ENCODE measurements at regions not wholly inside any gene's neighbourhood (a gene's known extent, or its start where the extent isn't known, plus 50 kb on each side); places are given as distances from the start of the nearest gene placed in this dataset.

DNA sequence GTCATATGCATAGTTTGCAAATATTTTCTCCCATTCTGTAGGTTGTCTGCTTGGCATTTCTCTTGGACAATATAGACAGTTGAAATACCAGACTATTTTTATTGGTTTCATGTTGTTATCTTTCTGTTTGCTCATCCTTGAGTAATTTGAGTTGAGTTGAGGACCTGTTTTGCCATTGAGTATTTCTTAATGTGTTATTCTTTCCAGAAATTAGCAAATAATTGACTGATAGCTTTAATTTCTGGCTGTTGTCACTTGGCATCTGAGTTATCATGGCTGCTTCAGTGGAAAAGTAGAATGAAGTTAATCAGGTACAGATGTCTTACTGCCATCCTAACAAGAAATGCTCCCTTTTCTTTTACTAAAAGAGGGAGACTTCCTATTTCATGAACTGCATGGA lies 264.8 kb upstream of the DUSP10 start:
- H3K36me3 Mint-ChIP-seq (ENCODE audit: unreplicated experiment): no peaks in the 10 kb centered on the region
- H3K4me3 Mint-ChIP-seq (ENCODE audit: unreplicated experiment): no peak overlapping the region
- TF ChIP-seq, protein P1, sequence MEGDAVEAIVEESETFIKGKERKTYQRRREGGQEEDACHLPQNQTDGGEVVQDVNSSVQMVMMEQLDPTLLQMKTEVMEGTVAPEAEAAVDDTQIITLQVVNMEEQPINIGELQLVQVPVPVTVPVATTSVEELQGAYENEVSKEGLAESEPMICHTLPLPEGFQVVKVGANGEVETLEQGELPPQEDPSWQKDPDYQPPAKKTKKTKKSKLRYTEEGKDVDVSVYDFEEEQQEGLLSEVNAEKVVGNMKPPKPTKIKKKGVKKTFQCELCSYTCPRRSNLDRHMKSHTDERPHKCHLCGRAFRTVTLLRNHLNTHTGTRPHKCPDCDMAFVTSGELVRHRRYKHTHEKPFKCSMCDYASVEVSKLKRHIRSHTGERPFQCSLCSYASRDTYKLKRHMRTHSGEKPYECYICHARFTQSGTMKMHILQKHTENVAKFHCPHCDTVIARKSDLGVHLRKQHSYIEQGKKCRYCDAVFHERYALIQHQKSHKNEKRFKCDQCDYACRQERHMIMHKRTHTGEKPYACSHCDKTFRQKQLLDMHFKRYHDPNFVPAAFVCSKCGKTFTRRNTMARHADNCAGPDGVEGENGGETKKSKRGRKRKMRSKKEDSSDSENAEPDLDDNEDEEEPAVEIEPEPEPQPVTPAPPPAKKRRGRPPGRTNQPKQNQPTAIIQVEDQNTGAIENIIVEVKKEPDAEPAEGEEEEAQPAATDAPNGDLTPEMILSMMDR (IDR thresholded peaks at IDR 0.05; ENCODE audit: partially characterized antibody, unreplicated experiment): no peak
- no peaks in the 10 kb centered on the region for H3K4me1 Mint-ChIP-seq (ENCODE audit: low read depth, unreplicated experiment)
- no peak for DNase-seq
- H3K9me3 Mint-ChIP-seq (ENCODE audit: unreplicated experiment): no peaks in the 10 kb centered on the region
- H3K27ac Mint-ChIP-seq (ENCODE audit: unreplicated experiment): no peak overlapping the region
- no peaks in the 10 kb centered on the region for H3K27me3 Mint-ChIP-seq (ENCODE audit: unreplicated experiment)

DNA sequence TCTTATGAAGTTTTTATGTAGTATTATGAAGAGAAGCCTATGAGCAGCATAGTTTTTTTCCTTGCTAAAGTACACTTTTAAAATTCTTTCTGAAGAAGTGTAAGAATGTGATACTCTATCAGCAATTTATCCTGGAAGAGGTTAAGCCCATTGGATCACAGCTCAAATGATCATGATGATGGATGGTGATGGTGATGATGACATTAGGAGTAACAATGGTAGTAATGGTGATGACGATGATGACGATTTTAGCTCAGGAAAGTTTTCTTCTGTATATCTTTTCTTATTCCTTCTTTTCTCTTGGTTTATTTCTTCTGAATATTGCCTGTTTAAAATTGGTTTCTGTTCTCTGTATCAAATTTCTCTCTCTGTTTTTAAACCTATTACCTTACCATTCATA lies 262.9 kb upstream of the DUSP10 start:
- Mint-ChIP-seq H3K36me3 (ENCODE audit: unreplicated experiment) (no peaks in the 10 kb centered on the region), H3K4me3 (ENCODE audit: unreplicated experiment) (no peak overlapping the region), H3K27me3 (ENCODE audit: unreplicated experiment) (no peaks in the 10 kb centered on the region), H3K9me3 (ENCODE audit: unreplicated experiment) (no peaks in the 10 kb centered on the region), H3K27ac (ENCODE audit: unreplicated experiment) (no peak overlapping the region), H3K4me1 (ENCODE audit: low read depth, unreplicated experiment) (no peaks in the 10 kb centered on the region)
- DNase-seq: no peak
- TF ChIP-seq, protein P1 (IDR thresholded peaks at IDR 0.05; ENCODE audit: partially characterized antibody, unreplicated experiment): no peak

DNA sequence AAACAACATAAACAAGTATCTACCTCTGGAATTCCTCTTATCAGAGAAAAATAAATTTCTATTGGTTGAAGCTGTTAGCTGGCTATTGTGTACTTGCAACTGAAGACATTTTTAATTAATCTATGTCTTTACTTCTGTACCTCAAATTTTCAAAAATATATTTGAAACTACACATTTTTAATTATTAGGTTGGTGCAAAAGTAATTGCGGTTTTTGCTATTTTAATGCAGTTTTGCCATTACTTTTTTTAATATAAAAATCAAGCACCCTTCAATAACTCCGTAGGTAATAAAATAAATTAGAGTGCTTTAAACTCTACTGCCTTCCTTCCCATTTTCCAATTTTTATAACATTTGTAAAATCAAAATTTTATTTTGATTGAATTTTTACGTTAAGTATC lies 262.1 kb upstream of the DUSP10 start:
- DNase-seq: no peak
- Mint-ChIP-seq H3K27ac (ENCODE audit: unreplicated experiment) (no peak overlapping the region), H3K9me3 (ENCODE audit: unreplicated experiment) (no peaks in the 10 kb centered on the region), H3K27me3 (ENCODE audit: unreplicated experiment) (no peaks in the 10 kb centered on the region), H3K36me3 (ENCODE audit: unreplicated experiment) (no peaks in the 10 kb centered on the region), H3K4me1 (ENCODE audit: low read depth, unreplicated experiment) (no peaks in the 10 kb centered on the region), H3K4me3 (ENCODE audit: unreplicated experiment) (no peak overlapping the region)
- TF ChIP-seq, protein P1 (IDR thresholded peaks at IDR 0.05; ENCODE audit: partially characterized antibody, unreplicated experiment): no peak

DNA sequence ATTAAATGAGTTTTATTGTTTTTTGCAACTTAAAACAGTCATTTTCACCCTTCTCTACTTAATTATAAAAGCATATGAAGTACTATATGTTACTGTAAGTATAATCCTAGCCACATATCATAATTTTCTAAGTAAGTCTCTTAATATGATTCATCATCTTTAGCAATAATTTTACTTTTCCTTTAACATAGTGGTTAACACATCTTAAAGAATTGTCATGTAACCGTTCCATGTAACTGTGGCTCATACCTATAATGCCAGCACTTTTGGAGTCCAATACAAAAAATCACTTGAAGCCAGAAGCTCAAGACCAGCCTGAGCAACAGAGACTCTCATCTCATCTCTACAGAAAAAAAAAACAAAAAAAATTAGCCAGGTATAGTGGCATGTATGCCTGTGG lies 260.6 kb upstream of the DUSP10 start:
- TF ChIP-seq, protein P1 (IDR thresholded peaks at IDR 0.05; ENCODE audit: partially characterized antibody, unreplicated experiment): no peak
- no peak overlapping the region for H3K4me3 Mint-ChIP-seq (ENCODE audit: unreplicated experiment)
- H3K27ac Mint-ChIP-seq (ENCODE audit: unreplicated experiment): no peak overlapping the region
- no peaks in the 10 kb centered on the region for H3K36me3 Mint-ChIP-seq (ENCODE audit: unreplicated experiment)
- DNase-seq: no peak
- H3K4me1 Mint-ChIP-seq (ENCODE audit: low read depth, unreplicated experiment): no peaks in the 10 kb centered on the region
- no peaks in the 10 kb centered on the region for H3K27me3 Mint-ChIP-seq (ENCODE audit: unreplicated experiment)
- H3K9me3 Mint-ChIP-seq (ENCODE audit: unreplicated experiment): no peaks in the 10 kb centered on the region

DNA sequence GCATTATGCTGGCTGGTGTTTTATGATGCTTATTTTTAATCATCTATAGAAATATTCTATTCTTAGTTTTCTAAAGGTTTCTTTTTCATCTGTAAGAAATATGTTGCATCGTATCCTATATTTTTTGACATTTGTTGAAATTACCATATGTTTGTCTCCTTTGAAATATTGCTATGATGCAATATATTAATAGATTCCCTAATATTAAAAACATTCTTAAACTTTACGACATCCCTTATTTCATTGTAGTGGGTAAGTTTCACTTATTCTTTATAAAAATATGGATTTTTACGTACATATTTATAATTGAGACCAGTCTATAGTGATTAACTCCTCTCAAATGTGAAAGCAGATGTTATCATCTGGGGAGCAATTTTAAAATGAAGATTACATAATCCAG lies 258.2 kb upstream of the DUSP10 start:
- no peak for DNase-seq
- Mint-ChIP-seq H3K27ac (ENCODE audit: unreplicated experiment) (no peak overlapping the region), H3K36me3 (ENCODE audit: unreplicated experiment) (no peaks in the 10 kb centered on the region), H3K9me3 (ENCODE audit: unreplicated experiment) (no peaks in the 10 kb centered on the region), H3K27me3 (ENCODE audit: unreplicated experiment) (no peaks in the 10 kb centered on the region), H3K4me3 (ENCODE audit: unreplicated experiment) (no peak overlapping the region), H3K4me1 (ENCODE audit: low read depth, unreplicated experiment) (no peaks in the 10 kb centered on the region)
- TF ChIP-seq, protein P1 (IDR thresholded peaks at IDR 0.05; ENCODE audit: partially characterized antibody, unreplicated experiment): no peak
